ENCODE measurements at regions not wholly inside any gene's neighbourhood (a gene's known extent, or its start where the extent isn't known, plus 50 kb on each side); places are given as distances from the start of the nearest gene placed in this dataset.
"Not testable (repeated sequence)": the region's sequence is repeated elsewhere in the genome, so short reads cannot be mapped to it uniquely, and the experiment has no call there.

DNA sequence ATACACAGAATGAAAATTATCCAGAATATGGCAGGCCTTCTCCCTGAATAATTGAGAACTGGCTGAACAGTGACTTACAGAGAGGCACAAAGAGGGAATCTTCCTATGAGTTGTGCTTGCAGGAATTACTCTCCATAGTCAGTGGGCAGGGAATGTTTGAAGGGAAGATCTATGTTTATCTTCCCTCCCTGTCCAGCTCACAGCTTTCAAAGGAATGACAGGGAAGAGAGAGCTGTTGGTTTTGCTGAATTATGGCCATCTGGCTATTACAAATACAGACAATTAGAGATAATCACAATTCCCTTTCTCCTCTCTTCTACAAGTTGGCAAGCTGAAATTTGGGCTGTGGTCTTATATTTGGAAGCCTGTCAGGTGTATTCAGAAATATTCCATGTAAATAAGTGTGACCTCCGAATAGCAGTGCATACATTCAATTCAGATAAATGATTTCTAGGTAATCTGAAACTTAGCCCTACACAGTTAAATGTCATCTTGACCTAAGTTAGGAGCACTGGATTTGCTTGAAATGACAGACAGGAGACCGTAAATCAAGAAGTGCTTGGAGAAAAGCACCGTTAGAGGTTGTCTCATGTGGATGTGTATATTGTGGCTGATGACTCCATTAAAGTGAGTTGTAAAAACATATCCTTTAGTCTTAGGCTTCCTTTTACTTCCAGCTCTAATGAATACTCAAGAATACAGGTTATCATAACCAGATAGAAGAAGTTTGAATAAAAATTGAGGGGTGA is 136.8 kb downstream of the C4orf33 start:
- FAIRE-seq (no peak), DNase-seq (ENCODE audit: insufficient read length, low spot score) (no peak)
- TF ChIP-seq POLR2A (IDR thresholded peaks at IDR 0.05; ENCODE audit: low read depth, low read length): no peak

DNA sequence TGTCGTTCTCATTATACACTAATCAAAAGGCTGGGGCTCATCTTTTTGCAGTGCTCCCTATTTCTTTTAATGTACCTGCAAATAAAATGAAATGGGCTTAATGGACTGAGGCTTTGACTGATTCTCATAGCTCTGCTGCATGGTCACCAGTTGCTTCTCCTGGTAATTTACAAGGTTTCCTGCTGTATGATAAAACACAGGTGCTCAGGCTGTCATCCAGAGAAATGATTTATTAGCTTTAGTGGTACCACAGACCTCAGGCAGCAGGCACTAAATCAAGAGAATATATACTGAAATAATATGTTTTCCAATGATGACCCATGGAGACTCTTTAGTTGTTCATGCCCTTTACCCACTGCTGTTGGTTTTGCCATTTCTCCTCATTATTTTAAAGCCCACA is 137.7 kb downstream of the C4orf33 start:
- FAIRE-seq (no peak), DNase-seq (ENCODE audit: insufficient read length, low spot score) (no peak)
- no peak for TF ChIP-seq POLR2A (IDR thresholded peaks at IDR 0.05; ENCODE audit: low read depth, low read length)

DNA sequence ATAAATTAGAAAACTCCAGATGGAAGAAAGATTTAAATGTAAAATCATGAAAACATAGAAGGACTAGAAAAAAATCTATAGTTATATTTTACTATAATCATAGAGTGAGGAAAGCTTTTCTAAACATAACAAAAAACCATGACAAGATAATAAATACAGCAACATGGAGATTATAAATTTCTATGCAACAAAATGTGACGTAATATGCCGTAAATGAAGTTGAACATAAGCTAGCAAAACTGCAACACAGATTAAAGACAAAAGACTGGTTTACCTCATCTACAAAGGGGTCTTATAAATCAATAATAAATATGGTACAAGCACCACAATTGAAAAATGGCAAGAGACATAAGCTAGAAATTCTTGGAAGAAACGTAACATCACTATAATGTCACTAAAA is 140.4 kb downstream of the C4orf33 start:
- DNase-seq (ENCODE audit: insufficient read length, low spot score): no peak
- TF ChIP-seq POLR2A (IDR thresholded peaks at IDR 0.05; ENCODE audit: low read depth, low read length): no peak
- FAIRE-seq: no peak

DNA sequence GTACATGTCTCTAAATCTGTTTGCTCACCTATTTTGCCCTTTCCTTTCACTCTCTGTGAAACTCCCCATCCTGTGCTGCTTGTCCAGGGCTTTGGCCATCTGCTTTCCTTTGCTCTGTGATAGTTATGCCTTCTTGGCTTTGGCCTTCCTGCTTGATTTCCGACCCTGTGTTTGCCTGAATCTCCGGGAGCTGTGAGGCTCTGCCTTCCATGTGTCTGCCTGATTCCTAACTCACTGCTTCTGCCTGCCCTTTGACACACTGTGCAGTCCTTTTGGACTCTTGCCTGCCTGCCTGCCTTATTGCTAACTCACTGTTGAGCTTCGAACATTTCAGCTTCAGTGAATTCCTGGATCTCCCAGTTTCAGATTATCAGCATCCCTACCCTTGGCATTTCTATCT is 143.1 kb downstream of the C4orf33 start:
- DNase-seq (ENCODE audit: insufficient read length, low spot score) (no peak), FAIRE-seq (peak; percentile 67)
- TF ChIP-seq POLR2A (IDR thresholded peaks at IDR 0.05; ENCODE audit: low read depth, low read length): no peak

DNA sequence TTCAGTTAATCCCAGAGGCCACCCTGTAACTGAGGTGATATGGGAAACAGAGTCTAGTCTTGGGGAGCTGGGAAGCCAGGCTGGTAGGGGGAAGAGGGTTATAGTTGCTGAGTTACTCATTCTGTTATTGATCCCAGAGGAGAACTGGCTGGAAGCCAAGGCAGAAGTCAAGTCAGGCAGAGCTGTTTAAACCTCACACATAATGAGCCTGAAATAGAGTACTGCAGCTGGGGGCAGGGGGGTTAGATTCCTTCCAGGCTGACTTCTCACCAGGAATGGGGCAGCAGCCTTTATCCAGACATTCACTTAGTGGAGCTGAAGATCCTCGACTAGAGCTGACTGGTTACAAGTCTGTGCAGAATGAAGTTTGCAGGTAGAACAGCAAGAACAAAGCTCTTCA is 144.9 kb downstream of the C4orf33 start:
- TF ChIP-seq POLR2A (IDR thresholded peaks at IDR 0.05; ENCODE audit: low read depth, low read length): no peak
- FAIRE-seq: no peak
- no peak for DNase-seq (ENCODE audit: insufficient read length, low spot score)

- no peak for TF ChIP-seq POLR2A (IDR thresholded peaks at IDR 0.05; ENCODE audit: low read depth, low read length)
- DNase-seq (ENCODE audit: insufficient read length, low spot score) (no peak), FAIRE-seq (no peak)
These were observed 150.2 kb downstream of the C4orf33 start for GRCh38 chr4:129246145-129246544.

GRCh38 chr4:129246910-129247461 is 151.0 kb downstream of the C4orf33 start:
- DNase-seq (ENCODE audit: insufficient read length, low spot score) (no peak), FAIRE-seq (no peak)
- no peak for TF ChIP-seq POLR2A (IDR thresholded peaks at IDR 0.05; ENCODE audit: low read depth, low read length)

DNA sequence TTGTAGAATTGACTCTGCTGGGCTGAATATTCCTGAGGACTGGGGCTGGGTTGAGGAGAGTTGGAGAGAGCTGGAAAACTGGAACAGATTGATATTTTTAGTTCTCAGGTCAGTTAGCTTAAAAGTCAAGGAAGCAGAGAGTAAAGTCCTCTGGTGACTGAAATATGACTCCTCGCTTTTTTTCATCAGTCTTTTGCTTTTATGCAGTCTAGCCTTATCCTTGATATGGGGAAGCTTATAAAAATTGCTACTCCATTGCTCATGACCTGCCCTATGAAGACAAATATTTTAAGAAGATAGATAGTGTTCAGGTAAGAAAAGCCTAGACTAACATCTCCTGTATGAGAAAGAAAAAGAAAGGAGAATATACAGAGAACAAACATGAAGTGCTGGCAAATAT is 152.7 kb downstream of the C4orf33 start:
- FAIRE-seq (no peak), DNase-seq (ENCODE audit: insufficient read length, low spot score) (no peak)
- TF ChIP-seq POLR2A (IDR thresholded peaks at IDR 0.05; ENCODE audit: low read depth, low read length): no peak

- DNase-seq (ENCODE audit: insufficient read length, low spot score): no peak
- no peak for FAIRE-seq
- TF ChIP-seq POLR2A (IDR thresholded peaks at IDR 0.05; ENCODE audit: low read depth, low read length): no peak
These were observed 158.2 kb downstream of the C4orf33 start for GRCh38 chr4:129254126-129254525.

DNA sequence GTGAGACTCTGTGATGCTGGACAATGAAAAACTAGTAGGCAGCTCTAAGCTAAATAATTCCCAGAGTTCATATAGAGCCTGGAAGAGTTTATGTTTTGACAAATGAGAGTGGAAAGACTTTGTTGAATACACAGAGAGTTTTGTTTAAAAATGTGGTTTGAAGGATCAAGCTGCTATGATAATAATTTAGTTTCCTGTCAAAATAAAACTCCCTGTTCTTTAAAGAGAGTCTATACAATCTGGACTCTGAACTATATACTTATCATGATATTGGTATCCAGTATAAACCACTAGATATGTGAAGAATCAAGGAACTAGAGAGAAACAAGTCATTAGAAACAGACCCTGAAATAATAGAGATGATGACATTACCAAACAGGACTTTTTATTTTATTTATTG is 158.6 kb downstream of the C4orf33 start:
- TF ChIP-seq POLR2A (IDR thresholded peaks at IDR 0.05; ENCODE audit: low read depth, low read length): no peak
- DNase-seq (ENCODE audit: insufficient read length, low spot score) (no peak), FAIRE-seq (no peak)

GRCh38 chr4:129261584-129261983 is 165.6 kb downstream of the C4orf33 start:
- no peak for TF ChIP-seq POLR2A (IDR thresholded peaks at IDR 0.05; ENCODE audit: low read depth, low read length)
- DNase-seq (ENCODE audit: insufficient read length, low spot score) (no peak), FAIRE-seq (no peak)

- no peak for FAIRE-seq
- no peak for DNase-seq (ENCODE audit: insufficient read length, low spot score)
- no peak for TF ChIP-seq POLR2A (IDR thresholded peaks at IDR 0.05; ENCODE audit: low read depth, low read length)
These were observed 168.2 kb downstream of the C4orf33 start for GRCh38 chr4:129264008-129264657.

GRCh38 chr4:129278868-129279267 is 182.9 kb downstream of the C4orf33 start:
- no peak for TF ChIP-seq POLR2A (IDR thresholded peaks at IDR 0.05; ENCODE audit: low read depth, low read length)
- FAIRE-seq: no peak
- DNase-seq (ENCODE audit: insufficient read length, low spot score): no peak

DNA sequence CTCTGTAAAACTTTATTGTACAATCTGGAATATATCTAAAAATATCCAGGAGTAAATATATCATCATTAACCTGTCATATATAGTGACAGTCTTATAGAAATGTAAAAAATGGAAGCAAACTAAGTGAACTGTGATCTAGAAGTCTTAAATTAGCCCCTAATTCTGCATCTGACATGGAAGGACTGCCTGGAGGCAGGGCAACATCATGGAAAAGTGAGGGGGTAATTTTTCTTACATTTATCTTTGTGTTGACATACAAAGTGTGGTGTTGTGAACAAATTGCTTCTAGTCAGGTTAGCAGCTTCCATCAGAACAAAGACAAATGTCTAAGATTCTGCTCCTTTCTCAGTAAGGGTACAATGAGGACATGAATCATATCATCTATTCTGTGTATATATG is 186.3 kb downstream of the C4orf33 start:
- DNase-seq (ENCODE audit: insufficient read length, low spot score): no peak
- FAIRE-seq: no peak
- TF ChIP-seq POLR2A (IDR thresholded peaks at IDR 0.05; ENCODE audit: low read depth, low read length): no peak

DNA sequence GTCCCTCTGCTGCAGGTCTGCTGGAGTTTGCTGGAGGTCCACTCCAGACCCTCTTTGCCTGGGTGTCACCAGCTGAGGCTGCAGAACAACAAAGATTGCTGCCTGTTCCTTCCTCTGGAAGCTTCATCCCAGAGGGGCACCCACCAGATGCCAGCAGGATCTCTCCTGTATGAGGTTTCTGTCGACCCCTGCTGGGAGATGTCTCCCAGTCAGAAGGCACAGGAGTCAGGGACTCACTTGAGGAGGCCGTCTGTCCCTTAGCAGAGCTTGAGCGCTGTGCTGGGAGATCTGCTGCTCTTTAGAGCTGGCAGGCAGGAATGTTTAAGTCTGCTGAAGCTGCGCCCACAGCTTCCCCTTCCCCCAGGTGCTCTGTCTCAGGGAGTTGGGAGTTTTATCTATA is 196.2 kb downstream of the C4orf33 start:
- not testable (repeated sequence) for FAIRE-seq; DNase-seq (ENCODE audit: insufficient read length, low spot score)
